HepG2 (cell line): ENCODE measurements at regions not wholly inside any gene's neighbourhood (a gene's known extent, or its start where the extent isn't known, plus 50 kb on each side); places are given as distances from the start of the nearest gene placed in this dataset.

Experiments
- ATAC-seq: fragments of 200-7000 bp; cut with Tn5 transposase; 3 replicates; pipeline ENCODE4 v1.9.1; 2020; ENCODE audit warnings: mild to moderate bottlenecking, moderate library complexity
- BruUV-seq: library from RNA; stranded (reverse); fragments of 400-500 nt; replicated peaks from 2 replicates; lab custom pipeline; 2021; lab: Mats Ljungman, UMichigan
- CTCF ChIA-PET: fragments of 300-600 bp; formaldehyde crosslinking; extraction: SDS; loops from one replicate; lab custom pipeline; 2021; ENCODE audit warnings: low total read pairs, inconsistent platforms, low intra/inter-chr PET ratio; lab: Yijun Ruan, JAX
- POLR2A ChIA-PET: fragments of 350-600 bp; sonication (Branson Sonifier 250); formaldehyde crosslinking; loops from one replicate; lab custom pipeline; 2020; ENCODE audit warnings: antibody characterized with exemption, inconsistent platforms; lab: Yijun Ruan, JAX
- DNase-seq: peaks from one replicate; pipeline ENCODE4 v3.0.0-alpha.2; 2015; ENCODE audit warnings: low spot score
- FAIRE-seq: peaks from 3 replicates; lab custom pipeline; 2011; peaks lifted over from hg19 to GRCh38; lab: Jason Lieb, UNC
- H2AFZ ChIP-seq: one replicate; pipeline ENCODE4 v1.6.1; 2011; ENCODE audit warnings: low read length, inconsistent platforms
- H3K27ac ChIP-seq: fragments of 300-600 bp; 3 replicates; pipeline ENCODE4 v1.8.0; 2011; ENCODE audit warnings: mixed run types, mild to moderate bottlenecking, mixed read lengths, low read length, inconsistent platforms; ENCODE audit not compliant: insufficient read depth; ENCODE audit errors: extremely low read length
- H3K27me3 ChIP-seq, 2 experiments: fragments of 200-600 bp in 1 of 2; 2 replicates in 1 of 2; 3 replicates in 1 of 2; pipeline versions ENCODE4 v1.6.0 to v1.8.0; 2011; ENCODE audit warnings: low read length in 2 of 2, mild to moderate bottlenecking in 2 of 2, moderate library complexity in 2 of 2, inconsistent platforms in 1 of 2; ENCODE audit not compliant: insufficient read depth in 2 of 2, control insufficient read depth in 1 of 2
- H3K36me3 ChIP-seq, 2 experiments: fragments of 200-600 bp in 1 of 2; replicated peaks in 1 of 2; 2 replicates in 1 of 2; 3 replicates in 1 of 2; pipeline versions ENCODE4 v1.5.1 to v1.8.0; 2011; ENCODE audit warnings: low read length in 2 of 2, inconsistent platforms in 1 of 2; ENCODE audit not compliant: insufficient read depth in 2 of 2, control insufficient read depth in 1 of 2
- H3K4me1 ChIP-seq: 2 replicates; pipeline ENCODE4 v1.5.1; 2012; ENCODE audit warnings: low read length, inconsistent platforms; ENCODE audit not compliant: insufficient read depth
- H3K4me2 ChIP-seq: 2 replicates; pipeline ENCODE4 v1.6.0; 2011; ENCODE audit warnings: low read depth, low read length, inconsistent platforms
- H3K4me3 ChIP-seq, 3 experiments: fragments of 200-600 bp in 1 of 3; sonication (generic), shearing (Covaris generic) in 1 of 3; replicated peaks in 1 of 3; 2 replicates each; pipeline ENCODE4 v1.5.1; 2011 to 2016; ENCODE audit warnings: low read length in 3 of 3, inconsistent platforms in 2 of 3, low read depth in 2 of 3, mild to moderate bottlenecking in 2 of 3, control low read depth in 1 of 3, mixed read lengths in 1 of 3; ENCODE audit not compliant: insufficient read depth in 1 of 3
- H3K79me2 ChIP-seq: one replicate; pipeline ENCODE4 v1.6.1; 2011; ENCODE audit warnings: low read length, inconsistent platforms; ENCODE audit not compliant: insufficient read depth
- H3K9ac ChIP-seq: 2 replicates; pipeline ENCODE4 v1.6.0; 2011; ENCODE audit warnings: mild to moderate bottlenecking, low read depth, low read length, inconsistent platforms; ENCODE audit not compliant: insufficient read depth
- H3K9me3 ChIP-seq: 2 replicates; pipeline ENCODE4 v1.5.1; 2012; ENCODE audit warnings: mild to moderate bottlenecking, low read length
- H4K20me1 ChIP-seq: 2 replicates; pipeline ENCODE4 v1.6.0; 2011; ENCODE audit warnings: inconsistent platforms, mild to moderate bottlenecking, low read length, moderate library complexity; ENCODE audit not compliant: insufficient read depth
- ATAD3A ChIP-seq: sonication (generic); formaldehyde crosslinking; IDR thresholded peaks from 2 replicates; pipeline ENCODE4 v1.4.0; 2020; ENCODE audit warnings: missing genetic modification reagents
- WGBS: methylation state at CpG from one replicate; pipeline ENCODE4 v1.1.6; 2017; ENCODE audit warnings: low lambda C conversion rate; 5-methylcytosine and 5-hydroxymethylcytosine counted together
- in situ Hi-C: cut with HindIII; loops from 2 replicates; pipeline ENCODE4 v1.10.0; 2017; ENCODE audit warnings: low pct_unique_long_range_greater_than_20kb; ENCODE audit not compliant: extremely low pct_ligation_motif_present
- intact Hi-C: fragments of 100-400 bp; cut with micrococcal nuclease; formaldehyde crosslinking; loops from one replicate; pipeline ENCODE4 v1.10.0; 2022; ENCODE audit not compliant: unreplicated experiment
- TF ChIP-seq, protein P1 (sequence below), 2 experiments: sonication (generic) in 1 of 2; formaldehyde crosslinking in 1 of 2; IDR thresholded peaks; 2 replicates each; pipeline versions ENCODE4 v1.6.1 to v1.9.0; 2014 to 2022; ENCODE audit warnings: antibody characterized with exemption in 1 of 2, borderline replicate concordance in 1 of 2, inconsistent platforms in 1 of 2, low read depth in 1 of 2, missing genetic modification reagents in 1 of 2
- TF ChIP-seq, protein P2 (sequence below): IDR thresholded peaks from 2 replicates; pipeline ENCODE4 v1.4.0; 2020; ENCODE audit warnings: mild to moderate bottlenecking, missing genetic modification reagents
- TF ChIP-seq, protein P3 (sequence below): sonication (generic); formaldehyde crosslinking; conservative IDR thresholded peaks from 2 replicates; pipeline ENCODE4 v1.4.0; 2020; ENCODE audit warnings: mild to moderate bottlenecking, missing genetic modification reagents, moderate library complexity

DNA sequence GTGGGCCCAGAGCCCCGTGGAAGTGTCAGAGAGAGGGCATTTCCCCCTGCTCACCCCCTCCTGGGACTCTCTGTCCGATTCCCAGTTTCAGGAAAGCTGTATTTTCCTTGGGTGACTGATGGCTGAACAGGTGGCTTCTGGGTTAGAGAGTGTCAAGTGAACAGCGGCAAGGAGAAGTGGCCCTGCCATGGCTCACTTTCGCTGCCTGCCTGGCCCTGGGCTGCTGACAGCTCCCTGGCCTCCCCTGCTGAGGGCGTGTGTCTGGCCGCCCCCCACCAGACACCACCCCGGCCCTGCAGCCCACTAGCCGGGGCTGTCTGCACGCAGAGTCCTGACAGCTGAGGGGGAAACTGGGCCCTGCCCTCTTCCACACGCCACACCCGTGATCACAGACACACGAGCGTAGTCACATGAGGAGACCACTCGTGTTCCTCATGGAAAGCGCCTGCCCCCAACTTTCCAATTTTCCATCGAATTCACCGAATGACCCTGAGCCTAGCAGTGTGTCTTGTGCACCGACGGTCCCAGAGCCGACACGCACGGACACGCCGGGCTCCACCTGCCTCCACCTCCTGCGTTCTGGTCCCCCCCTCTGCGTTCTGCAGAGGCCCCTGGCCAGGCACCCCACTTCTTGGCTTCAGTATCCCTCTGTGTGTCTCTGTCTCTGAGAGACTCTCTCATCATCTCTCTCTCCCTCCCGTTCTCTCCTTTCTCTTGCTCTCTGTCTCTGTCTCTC is 60.6 kb upstream of the CASZ1 start:
- no peak overlapping the region for H3K27ac ChIP-seq
- H3K9me3 ChIP-seq, result no peaks in the 10 kb centered on the region
- no peak overlapping the region for H2AFZ ChIP-seq
- FAIRE-seq, result no peak
- no peak overlapping the region for H3K4me3 ChIP-seq
- intact Hi-C loops (no loop called here), in situ Hi-C loops (no loop called here)
- peaks cover 7 to 40% of the 10 kb centered on the region in 2 experiments for H3K27me3 ChIP-seq
- no peaks in the 10 kb centered on the region for H3K79me2 ChIP-seq
- no TSS peak for BruUV-seq
- DNase-seq, result no peak
- ChIA-PET POLR2A (no interaction called here), CTCF (no interaction called here)
- H3K9ac ChIP-seq, result no peak overlapping the region
- TF ChIP-seq, protein P1, sequence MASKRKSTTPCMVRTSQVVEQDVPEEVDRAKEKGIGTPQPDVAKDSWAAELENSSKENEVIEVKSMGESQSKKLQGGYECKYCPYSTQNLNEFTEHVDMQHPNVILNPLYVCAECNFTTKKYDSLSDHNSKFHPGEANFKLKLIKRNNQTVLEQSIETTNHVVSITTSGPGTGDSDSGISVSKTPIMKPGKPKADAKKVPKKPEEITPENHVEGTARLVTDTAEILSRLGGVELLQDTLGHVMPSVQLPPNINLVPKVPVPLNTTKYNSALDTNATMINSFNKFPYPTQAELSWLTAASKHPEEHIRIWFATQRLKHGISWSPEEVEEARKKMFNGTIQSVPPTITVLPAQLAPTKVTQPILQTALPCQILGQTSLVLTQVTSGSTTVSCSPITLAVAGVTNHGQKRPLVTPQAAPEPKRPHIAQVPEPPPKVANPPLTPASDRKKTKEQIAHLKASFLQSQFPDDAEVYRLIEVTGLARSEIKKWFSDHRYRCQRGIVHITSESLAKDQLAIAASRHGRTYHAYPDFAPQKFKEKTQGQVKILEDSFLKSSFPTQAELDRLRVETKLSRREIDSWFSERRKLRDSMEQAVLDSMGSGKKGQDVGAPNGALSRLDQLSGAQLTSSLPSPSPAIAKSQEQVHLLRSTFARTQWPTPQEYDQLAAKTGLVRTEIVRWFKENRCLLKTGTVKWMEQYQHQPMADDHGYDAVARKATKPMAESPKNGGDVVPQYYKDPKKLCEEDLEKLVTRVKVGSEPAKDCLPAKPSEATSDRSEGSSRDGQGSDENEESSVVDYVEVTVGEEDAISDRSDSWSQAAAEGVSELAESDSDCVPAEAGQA (IDR thresholded peaks at IDR 0.05; ENCODE audit: low read depth), result no peak
- TF ChIP-seq, protein P1 (CRISPR knock-in tag; IDR thresholded peaks at IDR 0.05; ENCODE audit: borderline replicate concordance), result no peak
- no peak for TF ChIP-seq ATAD3A (CRISPR knock-in tag)
- TF ChIP-seq, protein P2, sequence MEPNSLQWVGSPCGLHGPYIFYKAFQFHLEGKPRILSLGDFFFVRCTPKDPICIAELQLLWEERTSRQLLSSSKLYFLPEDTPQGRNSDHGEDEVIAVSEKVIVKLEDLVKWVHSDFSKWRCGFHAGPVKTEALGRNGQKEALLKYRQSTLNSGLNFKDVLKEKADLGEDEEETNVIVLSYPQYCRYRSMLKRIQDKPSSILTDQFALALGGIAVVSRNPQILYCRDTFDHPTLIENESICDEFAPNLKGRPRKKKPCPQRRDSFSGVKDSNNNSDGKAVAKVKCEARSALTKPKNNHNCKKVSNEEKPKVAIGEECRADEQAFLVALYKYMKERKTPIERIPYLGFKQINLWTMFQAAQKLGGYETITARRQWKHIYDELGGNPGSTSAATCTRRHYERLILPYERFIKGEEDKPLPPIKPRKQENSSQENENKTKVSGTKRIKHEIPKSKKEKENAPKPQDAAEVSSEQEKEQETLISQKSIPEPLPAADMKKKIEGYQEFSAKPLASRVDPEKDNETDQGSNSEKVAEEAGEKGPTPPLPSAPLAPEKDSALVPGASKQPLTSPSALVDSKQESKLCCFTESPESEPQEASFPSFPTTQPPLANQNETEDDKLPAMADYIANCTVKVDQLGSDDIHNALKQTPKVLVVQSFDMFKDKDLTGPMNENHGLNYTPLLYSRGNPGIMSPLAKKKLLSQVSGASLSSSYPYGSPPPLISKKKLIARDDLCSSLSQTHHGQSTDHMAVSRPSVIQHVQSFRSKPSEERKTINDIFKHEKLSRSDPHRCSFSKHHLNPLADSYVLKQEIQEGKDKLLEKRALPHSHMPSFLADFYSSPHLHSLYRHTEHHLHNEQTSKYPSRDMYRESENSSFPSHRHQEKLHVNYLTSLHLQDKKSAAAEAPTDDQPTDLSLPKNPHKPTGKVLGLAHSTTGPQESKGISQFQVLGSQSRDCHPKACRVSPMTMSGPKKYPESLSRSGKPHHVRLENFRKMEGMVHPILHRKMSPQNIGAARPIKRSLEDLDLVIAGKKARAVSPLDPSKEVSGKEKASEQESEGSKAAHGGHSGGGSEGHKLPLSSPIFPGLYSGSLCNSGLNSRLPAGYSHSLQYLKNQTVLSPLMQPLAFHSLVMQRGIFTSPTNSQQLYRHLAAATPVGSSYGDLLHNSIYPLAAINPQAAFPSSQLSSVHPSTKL (CRISPR knock-in tag), result no peak
- TF ChIP-seq, protein P3, sequence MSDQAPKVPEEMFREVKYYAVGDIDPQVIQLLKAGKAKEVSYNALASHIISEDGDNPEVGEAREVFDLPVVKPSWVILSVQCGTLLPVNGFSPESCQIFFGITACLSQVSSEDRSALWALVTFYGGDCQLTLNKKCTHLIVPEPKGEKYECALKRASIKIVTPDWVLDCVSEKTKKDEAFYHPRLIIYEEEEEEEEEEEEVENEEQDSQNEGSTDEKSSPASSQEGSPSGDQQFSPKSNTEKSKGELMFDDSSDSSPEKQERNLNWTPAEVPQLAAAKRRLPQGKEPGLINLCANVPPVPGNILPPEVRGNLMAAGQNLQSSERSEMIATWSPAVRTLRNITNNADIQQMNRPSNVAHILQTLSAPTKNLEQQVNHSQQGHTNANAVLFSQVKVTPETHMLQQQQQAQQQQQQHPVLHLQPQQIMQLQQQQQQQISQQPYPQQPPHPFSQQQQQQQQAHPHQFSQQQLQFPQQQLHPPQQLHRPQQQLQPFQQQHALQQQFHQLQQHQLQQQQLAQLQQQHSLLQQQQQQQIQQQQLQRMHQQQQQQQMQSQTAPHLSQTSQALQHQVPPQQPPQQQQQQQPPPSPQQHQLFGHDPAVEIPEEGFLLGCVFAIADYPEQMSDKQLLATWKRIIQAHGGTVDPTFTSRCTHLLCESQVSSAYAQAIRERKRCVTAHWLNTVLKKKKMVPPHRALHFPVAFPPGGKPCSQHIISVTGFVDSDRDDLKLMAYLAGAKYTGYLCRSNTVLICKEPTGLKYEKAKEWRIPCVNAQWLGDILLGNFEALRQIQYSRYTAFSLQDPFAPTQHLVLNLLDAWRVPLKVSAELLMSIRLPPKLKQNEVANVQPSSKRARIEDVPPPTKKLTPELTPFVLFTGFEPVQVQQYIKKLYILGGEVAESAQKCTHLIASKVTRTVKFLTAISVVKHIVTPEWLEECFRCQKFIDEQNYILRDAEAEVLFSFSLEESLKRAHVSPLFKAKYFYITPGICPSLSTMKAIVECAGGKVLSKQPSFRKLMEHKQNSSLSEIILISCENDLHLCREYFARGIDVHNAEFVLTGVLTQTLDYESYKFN, result no peak
- no peak overlapping the region for H3K4me2 ChIP-seq
- H3K36me3 ChIP-seq, result no peaks in the 10 kb centered on the region
- WGBS, result 35% methylated on average over 21 of the region's 27 CpGs
- ATAC-seq, result no peak
- no peaks in the 10 kb centered on the region for H4K20me1 ChIP-seq
- H3K4me1 ChIP-seq, result no peaks in the 10 kb centered on the region
